Gastrocnemius medialis (tissue), 4 donors: ENCODE measurements at regions not wholly inside any gene's neighbourhood (a gene's known extent, or its start where the extent isn't known, plus 50 kb on each side); places are given as distances from the start of the nearest gene placed in this dataset.
"Not testable (repeated sequence)": the region's sequence is repeated elsewhere in the genome, so short reads cannot be mapped to it uniquely, and the experiment has no call there.

ENCODE experiments used
- ATAC-seq, 2 donors: fragments of 150-250 bp; one replicate each; pipeline ENCODE4 v1.9.1; 2016
- DNase-seq, 2 donors: peaks; one replicate each; pipeline ENCODE4 v3.0.0-alpha.2; 2019
- H3K27ac ChIP-seq, 4 donors: fragments of 200-600 bp; sonication (generic); 1 replicate in 1 of 4; 2 replicates in 3 of 4; pipeline ENCODE4 v1.5.1; 2016 to 2018; ENCODE audit warnings: mild to moderate bottlenecking in 2 of 4, moderate library complexity in 1 of 4
- H3K27me3 ChIP-seq, 3 donors: fragments of 200-600 bp; sonication (generic) in 2 of 3; 1 replicate in 1 of 3; 2 replicates in 2 of 3; pipeline versions ENCODE4 v1.5.1 to v1.6.0; 2016 to 2019; ENCODE audit warnings: mild to moderate bottlenecking in 1 of 3, moderate library complexity in 1 of 3
- H3K36me3 ChIP-seq, 2 donors: fragments of 200-600 bp; sonication (generic) in 1 of 2; one replicate each; pipeline ENCODE4 v1.5.1; 2017 to 2018
- H3K4me1 ChIP-seq, 2 donors: fragments of 200-600 bp; sonication (generic) in 1 of 2; one replicate each; pipeline ENCODE4 v1.5.1; 2016 to 2017; ENCODE audit warnings: mild to moderate bottlenecking in 2 of 2
- H3K4me3 ChIP-seq, 4 donors: fragments of 200-600 bp; sonication (generic) in 3 of 4; 1 replicate in 1 of 4; 2 replicates in 3 of 4; pipeline ENCODE4 v1.5.1; 2016 to 2019; ENCODE audit warnings: mild to moderate bottlenecking in 2 of 4
- H3K9me3 ChIP-seq, 3 donors: fragments of 200-600 bp; sonication (generic) in 2 of 3; 1 replicate in 1 of 3; 2 replicates in 2 of 3; pipeline ENCODE4 v1.5.1; 2016 to 2019
- POLR2A ChIP-seq, 2 donors: fragments of 450-650 bp; IDR thresholded peaks; one replicate each; pipeline ENCODE4 v1.6.1; 2017; ENCODE audit warnings: antibody characterized with exemption in 2 of 2, mild to moderate bottlenecking in 2 of 2, moderate library complexity in 2 of 2
- in situ Hi-C, 4 donors: fragments of 200-750 bp; cut with MboI; loops; one replicate each; pipeline versions ENCODE4 v1.15.0 to v1.8.0; 2017; ENCODE audit warnings: low sequenced_read_pairs in 4 of 4
- intact Hi-C: fragments of 100-400 bp; cut with DNase I; formaldehyde crosslinking; loops from one replicate; pipeline ENCODE4 v1.15.1; 2023; ENCODE audit warnings: low total_unique reads
- TF ChIP-seq, protein P1 (sequence below), 5 experiments: fragments of 450-650 bp in 3 of 5; fragments of 200-600 bp in 2 of 5; sonication (generic) in 2 of 5; IDR thresholded peaks in 4 of 5; conservative IDR thresholded peaks in 1 of 5; 1 replicate in 4 of 5; 2 replicates in 1 of 5; pipeline ENCODE4 v1.5.1; 2016 to 2019; ENCODE audit warnings: antibody characterized with exemption in 5 of 5, mild to moderate bottlenecking in 3 of 5, moderate library complexity in 3 of 5

DNA sequence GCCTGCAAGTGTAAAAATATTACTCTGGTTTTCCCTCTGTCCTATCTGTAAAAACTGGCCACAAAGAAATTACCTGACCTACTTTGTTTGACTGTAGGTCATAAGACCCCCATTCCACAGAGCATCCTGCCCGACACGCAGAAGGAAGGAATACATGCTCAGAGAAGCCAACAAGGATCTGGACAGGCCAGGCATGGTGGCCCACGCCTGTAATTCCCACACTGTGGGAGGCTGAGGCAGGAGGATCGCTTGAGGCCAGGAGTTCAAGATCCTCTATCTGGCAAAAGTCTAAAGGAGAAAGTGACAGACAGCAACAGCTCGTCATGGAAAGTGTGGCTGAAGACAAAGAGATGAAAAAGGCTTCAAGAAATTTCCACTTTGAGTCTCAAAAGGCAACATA, 78.2 kb upstream of the RNU2-1 start:
- Histone ChIP-seq H3K27me3 (no peaks in the 10 kb centered on the region), H3K4me1 (no peaks in the 10 kb centered on the region), H3K4me3 (no peak overlapping the region), H3K36me3 (no peaks in the 10 kb centered on the region), H3K9me3 (no peaks in the 10 kb centered on the region), H3K27ac (no peak overlapping the region)
- in situ Hi-C loops = loop anchor here in 1 of 4 donors (25.0 kb wide), 2 partner anchors 100 to 300 kb away; partner anchors contain the start of genes IFI35, TMEM106A and VAT1
- TF ChIP-seq, protein P1, sequence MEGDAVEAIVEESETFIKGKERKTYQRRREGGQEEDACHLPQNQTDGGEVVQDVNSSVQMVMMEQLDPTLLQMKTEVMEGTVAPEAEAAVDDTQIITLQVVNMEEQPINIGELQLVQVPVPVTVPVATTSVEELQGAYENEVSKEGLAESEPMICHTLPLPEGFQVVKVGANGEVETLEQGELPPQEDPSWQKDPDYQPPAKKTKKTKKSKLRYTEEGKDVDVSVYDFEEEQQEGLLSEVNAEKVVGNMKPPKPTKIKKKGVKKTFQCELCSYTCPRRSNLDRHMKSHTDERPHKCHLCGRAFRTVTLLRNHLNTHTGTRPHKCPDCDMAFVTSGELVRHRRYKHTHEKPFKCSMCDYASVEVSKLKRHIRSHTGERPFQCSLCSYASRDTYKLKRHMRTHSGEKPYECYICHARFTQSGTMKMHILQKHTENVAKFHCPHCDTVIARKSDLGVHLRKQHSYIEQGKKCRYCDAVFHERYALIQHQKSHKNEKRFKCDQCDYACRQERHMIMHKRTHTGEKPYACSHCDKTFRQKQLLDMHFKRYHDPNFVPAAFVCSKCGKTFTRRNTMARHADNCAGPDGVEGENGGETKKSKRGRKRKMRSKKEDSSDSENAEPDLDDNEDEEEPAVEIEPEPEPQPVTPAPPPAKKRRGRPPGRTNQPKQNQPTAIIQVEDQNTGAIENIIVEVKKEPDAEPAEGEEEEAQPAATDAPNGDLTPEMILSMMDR (IDR thresholded peaks at IDR 0.05 in 4 of 5, conservative IDR thresholded peaks at IDR 0.05 in 1 of 5) = no peak
- TF ChIP-seq POLR2A (IDR thresholded peaks at IDR 0.05) = no peak
- intact Hi-C loops = loop anchor here (10.0 kb wide), 1 partner anchor 317 kb away; the partner anchor contains the start of gene RPL27
- DNase-seq = no peak
- no peak for ATAC-seq

DNA sequence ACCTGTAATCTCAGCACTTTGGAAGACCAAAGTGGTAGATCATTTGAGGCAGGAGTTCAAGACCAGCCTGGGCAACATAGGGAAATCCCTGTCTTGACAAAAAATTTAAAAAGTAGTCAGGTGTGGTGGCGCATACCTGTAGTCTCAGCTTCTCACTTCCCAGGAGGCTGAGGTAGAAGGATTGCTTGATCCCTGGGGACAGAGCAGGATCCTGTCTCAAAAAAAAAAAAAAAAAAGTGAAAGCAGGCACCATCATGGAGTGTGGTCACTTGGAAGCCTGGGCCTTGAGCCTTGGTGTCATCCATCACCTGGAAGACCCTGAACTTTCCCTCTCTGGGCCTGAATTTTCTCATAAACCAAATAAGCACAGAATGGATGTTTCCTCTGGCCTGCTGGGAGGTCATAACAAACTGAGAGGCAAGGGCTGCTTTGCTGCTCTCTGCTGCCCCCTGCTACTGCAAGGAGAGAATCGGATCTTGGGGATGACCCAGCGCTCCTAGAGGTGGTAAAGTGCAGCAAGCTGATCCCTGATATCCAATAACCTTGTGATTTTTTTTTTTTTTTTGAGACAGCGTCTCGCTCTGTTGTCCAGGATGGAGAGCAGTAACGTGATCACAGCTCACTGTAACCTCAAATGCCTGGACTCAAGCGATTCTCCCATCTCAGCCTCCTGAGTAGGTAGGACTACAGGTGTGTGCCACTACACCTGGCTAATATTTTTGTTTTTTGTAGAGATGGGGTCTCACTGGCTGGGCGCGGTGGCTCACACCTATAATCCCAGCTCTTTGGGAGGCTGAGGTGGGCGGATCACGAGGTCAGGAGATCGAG, 75.9 kb upstream of the RNU2-1 start:
- Histone ChIP-seq H3K9me3 (no peaks in the 10 kb centered on the region), H3K36me3 (no peaks in the 10 kb centered on the region), H3K4me3 (no peak overlapping the region), H3K27me3 (no peaks in the 10 kb centered on the region), H3K4me1 (no peaks in the 10 kb centered on the region), H3K27ac (no peak overlapping the region)
- no peak for TF ChIP-seq POLR2A (IDR thresholded peaks at IDR 0.05)
- TF ChIP-seq, protein P1 (IDR thresholded peaks at IDR 0.05 in 4 of 5, conservative IDR thresholded peaks at IDR 0.05 in 1 of 5) = no peak
- ATAC-seq = no peak
- in situ Hi-C loops (loop anchor here in 1 of 4 donors (25.0 kb wide), 2 partner anchors 97 to 297 kb away; partner anchors contain the start of genes IFI35, TMEM106A and VAT1), intact Hi-C loops (loop anchor here (10.0 kb wide), 1 partner anchor 315 kb away; the partner anchor contains the start of gene RPL27)
- no peak for DNase-seq

GRCh38 chr17:43308999-43309398, 75.2 kb upstream of the RNU2-1 start:
- no peak for TF ChIP-seq POLR2A (IDR thresholded peaks at IDR 0.05)
- TF ChIP-seq, protein P1 (IDR thresholded peaks at IDR 0.05 in 4 of 5, conservative IDR thresholded peaks at IDR 0.05 in 1 of 5) = no peak
- Histone ChIP-seq H3K36me3 (no peaks in the 10 kb centered on the region), H3K27me3 (no peaks in the 10 kb centered on the region), H3K4me3 (no peak overlapping the region), H3K27ac (no peak overlapping the region), H3K9me3 (no peaks in the 10 kb centered on the region), H3K4me1 (no peaks in the 10 kb centered on the region)
- in situ Hi-C loops = loop anchor here in 1 of 4 donors (25.0 kb wide), 2 partner anchors 97 to 297 kb away; partner anchors contain the start of genes IFI35, TMEM106A and VAT1
- ATAC-seq (no peak), DNase-seq (no peak)
- intact Hi-C loops = no loop called here

- H3K27me3 ChIP-seq, H3K9me3 ChIP-seq, intact Hi-C loops, DNase-seq, ATAC-seq, H3K36me3 ChIP-seq, H3K4me1 ChIP-seq, H3K27ac ChIP-seq, H3K4me3 ChIP-seq: not testable (repeated sequence)
- in situ Hi-C loops = loop anchor here in 1 of 4 donors (25.0 kb wide), 2 partner anchors 92 to 292 kb away; partner anchors contain the start of genes IFI35, TMEM106A and VAT1
These were observed 71.0 kb upstream of the RNU2-1 start for GRCh38 chr17:43304792-43305191.

GRCh38 chr17:43303049-43303448, 69.3 kb upstream of the RNU2-1 start:
- not testable (repeated sequence) for ATAC-seq

GRCh38 chr17:43299300-43300076, 65.7 kb upstream of the RNU2-1 start:
- H3K4me1 ChIP-seq, DNase-seq, intact Hi-C loops, H3K27me3 ChIP-seq, H3K27ac ChIP-seq, H3K9me3 ChIP-seq, H3K36me3 ChIP-seq, ATAC-seq, H3K4me3 ChIP-seq: not testable (repeated sequence)
- in situ Hi-C loops = loop anchor here in 1 of 4 donors (25.0 kb wide), 2 partner anchors 87 to 287 kb away; partner anchors contain the start of genes IFI35, TMEM106A and VAT1

More at GRCh38 chr17:43303049-43303448, 69.3 kb upstream of the RNU2-1 start:
- H3K27me3 ChIP-seq, H3K9me3 ChIP-seq, H3K36me3 ChIP-seq, H3K27ac ChIP-seq, H3K4me1 ChIP-seq, H3K4me3 ChIP-seq, intact Hi-C loops, DNase-seq: not testable (repeated sequence)
- in situ Hi-C loops = loop anchor here in 1 of 4 donors (25.0 kb wide), 2 partner anchors 91 to 291 kb away; partner anchors contain the start of genes IFI35, TMEM106A and VAT1

GRCh38 chr17:43289670-43290069, 55.9 kb upstream of the RNU2-1 start:
- H3K36me3 ChIP-seq, H3K27me3 ChIP-seq, H3K4me1 ChIP-seq, H3K27ac ChIP-seq, in situ Hi-C loops, intact Hi-C loops, DNase-seq, ATAC-seq, H3K4me3 ChIP-seq, H3K9me3 ChIP-seq: not testable (repeated sequence)

GRCh38 chr17:43283606-43284005, 49.8 kb upstream of the RNU2-1 start:
- H3K9me3 ChIP-seq, H3K36me3 ChIP-seq, H3K27ac ChIP-seq, ATAC-seq, H3K4me1 ChIP-seq, H3K4me3 ChIP-seq, intact Hi-C loops, H3K27me3 ChIP-seq, in situ Hi-C loops: not testable (repeated sequence)
- peak in 1 of 2 donors; percentile 1 for DNase-seq
